GM21367 (cell line): ENCODE measurements at regions not wholly inside any gene's neighbourhood (a gene's known extent, or its start where the extent isn't known, plus 50 kb on each side); places are given as distances from the start of the nearest gene placed in this dataset.

Source experiments
- ATAC-seq: cut with Tn5 transposase; IDR thresholded peaks from one replicate; pipeline ENCODE4 v1.9.1; 2021; ENCODE audit not compliant: unreplicated experiment

DNA sequence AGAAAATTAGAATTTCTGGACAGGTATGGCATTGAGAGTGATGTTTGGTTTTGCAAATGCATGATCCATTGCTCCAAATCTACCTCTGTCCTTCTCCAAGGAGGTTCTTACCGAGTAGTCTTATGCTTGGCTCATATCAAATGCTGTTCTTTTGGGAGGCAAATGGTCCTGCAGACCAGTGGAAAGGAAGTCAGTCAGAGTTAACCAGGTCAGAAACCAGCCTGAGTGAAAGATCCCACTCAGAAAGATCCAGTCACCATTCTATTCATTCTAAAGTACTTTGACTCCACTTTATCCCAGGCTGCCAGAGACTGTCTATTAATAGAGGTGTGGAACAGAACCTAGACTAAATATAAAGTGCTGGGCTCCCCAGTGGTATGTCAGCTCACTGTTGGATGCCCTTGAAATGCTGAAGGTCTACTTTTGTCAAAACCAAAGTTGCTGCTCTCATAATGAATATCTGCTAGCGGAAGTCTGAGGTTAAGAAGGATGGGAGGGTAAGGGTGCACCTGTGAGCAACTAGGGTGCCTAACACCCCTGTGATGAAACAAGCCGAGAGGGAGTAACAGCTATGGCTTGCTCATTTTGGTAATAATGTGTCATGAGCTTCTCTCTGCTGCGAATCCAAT lies 302.2 kb downstream of the ZNF608 start:
- ATAC-seq: peak; percentile 100

DNA sequence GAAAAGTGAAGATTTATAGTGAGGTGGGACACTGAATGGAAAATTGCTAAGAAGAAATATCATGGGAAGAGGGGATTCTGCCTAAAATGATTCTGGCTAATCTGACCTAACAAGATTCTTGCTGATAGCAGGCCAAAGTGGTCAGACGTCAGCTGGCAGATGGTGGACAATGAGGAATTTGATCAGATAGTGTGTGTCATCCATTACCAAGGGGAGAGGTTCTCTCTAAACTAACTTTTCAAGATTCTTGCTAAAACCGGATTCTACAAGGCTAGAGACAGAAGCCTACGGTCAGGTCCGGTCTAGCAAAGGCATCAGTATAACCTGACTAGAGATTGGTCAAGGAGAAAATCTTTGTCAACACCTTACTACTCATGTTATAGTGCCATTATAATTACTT lies 306.0 kb downstream of the ZNF608 start:
- ATAC-seq: no peak

DNA sequence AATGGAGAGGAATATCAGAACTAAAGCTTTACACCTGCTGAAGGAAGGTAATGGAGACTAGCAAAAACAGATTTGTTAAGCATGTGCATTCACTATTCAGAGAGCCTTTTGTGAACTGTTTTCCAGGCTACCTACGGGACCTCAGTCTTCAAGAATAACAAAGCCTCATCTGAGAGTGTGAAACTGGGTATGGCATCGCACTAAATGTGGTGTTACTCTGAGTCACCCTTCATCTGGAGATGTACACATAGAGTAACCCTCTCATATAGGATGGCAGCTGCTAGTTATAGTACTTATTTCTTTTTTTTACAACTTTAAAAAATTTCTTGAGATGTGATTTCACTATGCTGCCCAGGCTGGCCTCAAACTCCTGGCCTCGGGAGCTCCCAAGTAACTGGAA lies 306.8 kb downstream of the ZNF608 start:
- no peak for ATAC-seq

DNA sequence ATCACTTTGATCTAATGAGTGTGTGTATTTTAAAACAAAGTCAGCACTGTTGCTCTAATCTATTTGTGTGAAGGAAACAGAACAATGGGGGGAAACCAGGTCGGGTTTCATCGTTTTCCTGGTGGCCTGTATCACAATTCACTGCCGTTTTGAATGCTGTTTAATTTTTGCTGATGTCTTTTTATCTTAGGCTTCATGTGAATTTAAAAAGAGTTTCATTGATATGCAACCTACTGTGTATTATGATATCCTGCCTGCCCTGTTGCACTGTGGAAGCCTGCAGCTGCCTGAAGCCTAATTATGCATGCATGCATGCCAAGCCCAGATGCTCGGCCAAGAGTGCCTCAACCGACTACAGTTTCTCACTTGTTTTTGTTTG lies 307.5 kb downstream of the ZNF608 start:
- ATAC-seq: no peak

DNA sequence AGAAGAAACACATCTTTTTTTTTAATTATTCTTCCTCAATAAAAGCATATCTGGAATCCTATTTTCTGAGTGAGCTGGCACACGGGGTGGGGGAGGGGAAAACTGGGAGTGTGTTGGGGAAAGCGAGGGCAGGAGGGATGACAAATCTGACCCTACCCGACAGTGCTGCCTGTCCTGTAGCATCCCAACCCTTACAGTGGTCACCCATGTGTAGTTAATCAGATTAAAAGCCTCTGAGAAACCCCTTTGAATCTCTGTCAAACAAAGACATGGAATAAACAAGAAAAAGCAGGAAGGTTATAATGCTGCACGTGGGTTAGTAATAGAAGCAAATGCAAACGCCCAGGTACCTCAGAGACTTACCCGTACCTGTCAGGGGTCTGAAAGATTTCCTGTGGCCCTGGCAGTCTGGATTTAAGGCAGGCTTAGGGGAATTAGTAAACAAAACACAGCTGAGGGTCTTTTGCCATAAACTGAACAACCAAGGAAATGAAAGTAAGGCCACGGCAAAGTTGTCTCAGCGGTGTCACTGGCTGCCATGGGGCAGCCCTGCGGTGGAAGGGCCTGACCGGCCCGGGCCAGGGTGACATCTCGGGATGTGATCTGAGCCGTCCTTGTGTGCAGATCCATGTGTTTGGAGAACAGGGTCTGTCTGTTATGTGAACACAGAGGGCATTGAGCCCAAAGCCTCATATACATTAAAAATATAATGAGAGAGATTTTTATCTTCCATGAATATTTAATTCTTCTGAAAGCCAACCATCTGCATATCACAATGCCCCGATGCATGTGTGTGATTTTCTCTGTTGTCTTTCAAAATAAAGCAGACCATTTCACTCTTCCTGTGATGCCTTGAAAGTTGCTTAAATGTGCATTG lies 308.2 kb downstream of the ZNF608 start:
- ATAC-seq: no peak

DNA sequence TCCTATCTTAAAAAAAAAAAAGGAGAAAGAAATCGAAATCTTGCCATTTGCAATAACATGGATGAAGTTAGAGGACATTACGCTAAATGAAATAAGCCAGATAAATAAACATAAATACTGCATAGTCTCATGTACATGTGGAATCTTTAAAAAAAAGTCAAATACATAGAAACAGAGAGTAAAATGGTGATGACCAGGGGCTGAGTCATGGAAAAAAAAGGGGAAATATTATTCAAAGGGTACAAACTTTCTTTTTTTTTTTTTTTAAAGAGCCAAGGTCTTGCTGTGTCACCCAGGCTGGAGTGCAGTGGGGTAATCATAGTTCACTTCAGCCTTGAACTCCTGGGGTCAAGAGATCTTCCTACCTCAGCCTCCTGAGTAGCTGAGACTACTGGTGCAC lies 310.1 kb downstream of the ZNF608 start:
- no peak for ATAC-seq

DNA sequence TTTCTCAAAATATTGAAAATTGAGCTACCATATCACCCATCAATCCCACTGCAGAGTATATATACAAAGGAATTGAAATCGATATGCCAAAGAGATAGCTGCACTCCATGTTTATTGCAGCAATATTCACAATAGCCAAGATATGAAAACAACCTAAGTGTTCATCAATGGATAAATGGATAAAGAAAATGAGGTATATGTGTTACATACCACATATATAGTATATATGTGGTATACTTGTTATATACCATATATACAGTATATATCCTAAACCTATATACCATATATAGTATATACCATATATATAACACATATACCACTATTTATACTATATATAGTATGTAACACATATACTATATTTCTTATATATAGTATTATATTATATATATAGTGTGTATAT lies 313.3 kb downstream of the ZNF608 start:
- ATAC-seq: no peak

DNA sequence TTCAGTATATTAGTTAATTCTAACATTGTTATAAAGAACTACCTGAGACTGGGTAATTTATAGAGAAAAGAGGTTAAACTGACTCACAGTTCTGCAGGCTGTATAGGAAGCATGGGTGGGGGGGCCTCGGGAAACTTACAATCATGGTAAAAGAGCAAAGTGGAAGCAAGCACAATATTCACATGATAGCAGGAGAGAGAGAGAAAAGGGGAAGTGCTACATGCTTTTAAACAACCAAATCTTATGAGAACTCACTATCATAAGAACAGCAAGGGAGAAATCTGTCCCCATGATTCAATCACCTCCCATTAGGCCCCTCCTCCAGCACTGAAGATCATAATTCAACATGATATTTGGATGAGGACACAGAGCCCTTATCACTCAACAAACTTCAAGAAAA lies 324.9 kb downstream of the ZNF608 start:
- ATAC-seq: no peak

DNA sequence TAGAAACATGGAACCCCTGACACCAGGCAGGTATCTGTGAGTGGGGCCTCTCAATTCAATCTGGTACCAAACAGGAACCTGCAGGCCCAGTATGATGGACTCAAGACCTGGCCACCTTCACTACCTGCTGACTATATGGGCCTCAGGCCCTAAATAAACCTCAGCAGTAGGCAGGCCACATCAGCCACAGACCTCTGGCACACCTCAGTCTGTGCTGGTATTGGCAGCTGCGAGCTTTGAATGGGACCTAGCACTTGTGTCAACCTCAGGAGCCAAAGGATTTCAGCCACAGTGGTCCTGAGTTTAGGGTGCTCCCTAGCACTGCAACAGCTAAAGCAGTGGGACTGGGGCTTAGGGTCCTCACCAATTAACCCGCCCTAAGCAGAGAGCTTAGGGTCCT lies 325.5 kb downstream of the ZNF608 start:
- ATAC-seq: no peak

DNA sequence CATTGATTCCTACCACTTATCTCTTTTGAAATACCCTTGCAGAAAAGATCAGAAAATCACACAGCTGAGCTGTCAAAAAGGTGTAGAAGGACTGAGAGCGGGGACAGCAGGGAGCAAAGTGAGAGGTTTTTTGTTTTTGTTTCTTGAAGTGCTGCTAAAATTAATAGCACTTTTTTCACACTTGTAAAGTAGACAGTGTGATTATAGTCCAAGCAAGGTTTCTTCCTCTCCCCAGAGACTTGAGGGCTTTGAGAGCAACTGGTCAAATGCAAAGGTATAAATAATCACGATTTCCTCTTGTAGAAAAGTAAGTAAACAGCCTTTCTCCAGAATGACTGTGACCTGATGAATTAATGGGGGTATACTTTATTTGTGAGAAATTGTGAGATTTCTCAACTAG lies 326.9 kb downstream of the ZNF608 start:
- peak; percentile 66 for ATAC-seq

DNA sequence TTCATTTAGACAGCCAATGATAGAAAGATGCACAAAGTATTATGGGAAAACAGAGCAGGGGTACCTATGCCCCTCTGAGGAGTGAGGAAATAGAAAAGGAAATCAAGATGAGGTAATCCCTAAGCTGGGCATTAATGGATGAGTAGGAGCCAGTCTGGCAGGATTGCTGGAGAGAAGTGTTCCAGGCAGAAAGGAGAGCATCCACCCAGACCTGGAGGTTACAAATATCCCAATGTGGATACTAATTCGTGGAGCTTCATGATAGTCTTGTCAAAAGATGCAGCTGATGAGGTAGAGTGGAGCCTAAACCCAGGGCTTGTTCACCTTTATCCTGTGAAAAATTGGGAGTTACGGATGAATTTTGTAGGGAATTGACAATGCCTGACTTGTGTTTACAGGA lies 328.0 kb downstream of the ZNF608 start:
- no peak for ATAC-seq

DNA sequence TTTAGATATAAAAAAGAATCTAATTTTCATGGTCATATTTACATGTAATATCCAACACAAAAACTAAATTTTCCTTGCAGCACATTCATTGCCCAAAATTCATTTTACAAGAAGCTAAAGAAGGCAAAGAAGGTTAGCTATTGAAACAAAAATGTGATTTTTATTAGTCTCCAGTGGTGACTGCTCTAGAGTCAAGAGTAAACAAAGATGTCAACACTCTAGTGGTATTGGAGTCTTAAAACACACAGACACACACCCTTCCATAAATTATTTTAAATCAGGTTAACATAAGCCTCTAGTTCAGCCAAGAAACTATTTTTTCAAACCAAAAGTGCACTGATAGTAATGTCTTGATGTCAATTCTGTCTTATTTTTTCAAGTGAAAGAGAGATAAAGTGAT lies 329.2 kb downstream of the ZNF608 start:
- no peak for ATAC-seq

DNA sequence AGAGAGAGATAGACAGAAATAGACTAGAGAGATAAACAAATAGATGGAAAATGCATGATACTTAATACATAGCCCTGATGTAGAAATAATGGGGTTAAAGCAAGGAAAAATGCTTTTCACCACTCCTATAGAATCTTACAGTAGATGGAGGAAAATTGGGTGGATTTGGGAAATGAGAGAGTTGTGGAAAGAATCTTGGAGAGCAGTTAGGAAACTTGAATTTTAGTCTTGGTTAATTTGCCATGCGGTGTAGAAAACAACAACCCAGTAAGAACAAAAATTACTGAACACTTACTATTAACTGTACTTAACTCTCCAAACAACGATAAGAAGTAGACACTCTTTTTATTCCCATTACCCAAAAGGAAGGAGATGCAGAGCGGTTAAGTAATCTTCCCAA lies 329.8 kb downstream of the ZNF608 start:
- no peak for ATAC-seq

DNA sequence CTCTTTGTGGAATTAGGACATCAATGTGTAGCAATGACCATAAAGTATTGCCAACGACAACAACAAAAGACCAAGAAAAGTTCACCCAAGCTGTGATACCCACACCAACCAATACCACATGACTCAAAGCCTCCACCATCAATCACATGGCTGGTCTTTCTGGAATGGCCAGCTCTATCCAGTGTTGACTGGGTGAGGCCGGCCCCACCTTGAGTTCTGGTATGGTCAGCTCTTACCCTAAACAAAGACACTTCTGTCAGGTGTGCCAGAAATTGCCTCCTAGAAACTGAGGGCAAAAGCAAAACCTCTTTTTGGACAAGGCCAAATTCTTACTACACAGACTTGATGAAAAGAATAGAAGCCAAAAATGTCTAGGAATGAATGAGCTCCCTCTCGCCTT lies 331.5 kb downstream of the ZNF608 start:
- no peak for ATAC-seq

DNA sequence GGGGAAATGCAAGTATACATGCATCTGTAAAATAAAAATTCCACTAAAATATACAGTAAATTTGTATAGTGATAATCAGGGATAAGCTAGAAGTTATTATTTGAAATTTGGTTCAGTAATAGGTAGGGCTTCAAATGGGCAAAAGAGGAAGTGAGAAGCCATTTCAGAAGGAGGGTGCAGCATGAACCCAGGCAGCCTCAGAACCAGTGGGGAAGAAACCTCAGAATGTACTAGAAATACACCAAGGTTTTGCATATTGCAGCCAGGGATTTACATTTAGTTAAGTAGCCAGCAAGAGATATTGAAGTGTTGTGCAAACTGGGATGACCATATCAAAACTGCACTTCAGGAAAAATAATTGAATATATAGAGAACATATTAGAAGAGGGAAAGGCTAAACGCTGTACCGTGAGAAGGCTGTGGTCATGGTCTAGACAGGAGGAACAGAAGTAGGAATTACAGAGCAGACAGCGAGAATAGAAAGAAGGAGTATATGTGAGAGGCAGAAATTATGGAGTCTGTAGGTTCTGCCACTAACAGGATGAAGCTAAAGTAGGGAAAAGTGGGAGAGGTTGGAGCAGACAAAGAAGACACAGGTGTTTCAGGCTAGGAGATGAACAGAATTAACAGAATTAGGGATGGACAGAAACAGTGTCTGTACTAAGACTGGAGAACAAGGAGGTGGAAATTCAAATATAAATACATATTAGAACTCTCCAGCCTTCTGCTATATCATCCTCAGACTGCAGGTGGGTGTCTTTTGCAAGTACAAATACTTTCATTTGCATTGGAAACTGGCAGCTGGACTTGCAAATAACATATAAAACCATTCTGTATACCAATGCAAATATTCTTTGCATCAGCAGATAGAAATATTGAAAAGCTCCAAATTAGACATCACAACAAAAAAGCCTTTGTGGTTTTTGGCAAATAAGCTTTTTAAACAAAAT lies 335.6 kb downstream of the ZNF608 start:
- ATAC-seq: peak; percentile 95

DNA sequence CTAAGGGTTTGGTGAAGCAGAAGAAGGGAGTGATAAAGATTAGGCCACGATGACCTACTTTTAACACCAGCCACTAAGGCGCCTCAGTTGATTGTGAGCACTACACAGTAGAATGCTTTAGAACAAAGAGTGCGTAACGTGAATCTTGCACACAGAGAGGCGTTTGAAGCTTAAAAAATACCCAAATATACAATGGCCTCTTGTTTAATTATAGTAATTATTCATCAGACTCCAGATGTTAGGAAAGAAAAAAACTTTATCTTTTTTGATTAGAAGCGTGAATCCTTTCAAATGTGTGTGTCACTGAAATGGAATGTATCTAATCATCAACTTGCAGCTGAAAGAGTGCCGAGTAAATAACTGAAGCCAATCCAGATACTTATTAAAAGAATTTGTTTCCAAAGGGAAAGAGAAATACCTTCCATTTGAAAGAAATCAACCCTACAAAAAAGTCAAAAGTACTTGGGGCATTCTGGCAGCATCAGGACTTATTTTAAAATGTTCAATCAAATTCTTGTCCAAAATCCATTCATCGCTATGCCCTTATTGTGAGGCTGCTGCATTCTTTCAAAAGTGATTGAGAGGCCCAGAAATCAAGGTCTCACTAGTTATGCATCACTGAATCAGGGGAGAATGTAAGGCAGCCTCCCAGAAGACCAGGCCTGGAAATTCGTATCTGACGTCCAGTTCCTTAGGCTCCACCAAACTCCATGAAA lies 337.5 kb downstream of the ZNF608 start:
- ATAC-seq: no peak

DNA sequence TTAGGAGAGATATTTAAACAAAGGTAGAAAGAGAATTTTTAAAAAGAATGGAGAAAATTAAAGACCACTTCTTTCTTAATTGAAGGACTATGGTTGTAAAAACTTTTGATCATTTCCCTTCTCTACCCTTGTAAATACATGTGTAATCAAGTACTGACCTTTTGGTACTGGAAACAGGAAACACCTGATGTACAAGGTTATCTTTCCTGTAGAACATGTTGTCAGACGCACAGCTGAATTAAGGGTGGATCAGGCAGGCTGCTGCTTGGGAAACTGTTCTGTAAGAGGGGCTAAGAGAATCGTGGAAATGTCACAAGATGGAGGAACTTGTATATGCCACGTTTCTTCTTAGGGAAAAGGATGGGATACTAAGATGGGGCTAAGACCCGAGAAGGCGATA lies 341.6 kb downstream of the ZNF608 start:
- no peak for ATAC-seq

DNA sequence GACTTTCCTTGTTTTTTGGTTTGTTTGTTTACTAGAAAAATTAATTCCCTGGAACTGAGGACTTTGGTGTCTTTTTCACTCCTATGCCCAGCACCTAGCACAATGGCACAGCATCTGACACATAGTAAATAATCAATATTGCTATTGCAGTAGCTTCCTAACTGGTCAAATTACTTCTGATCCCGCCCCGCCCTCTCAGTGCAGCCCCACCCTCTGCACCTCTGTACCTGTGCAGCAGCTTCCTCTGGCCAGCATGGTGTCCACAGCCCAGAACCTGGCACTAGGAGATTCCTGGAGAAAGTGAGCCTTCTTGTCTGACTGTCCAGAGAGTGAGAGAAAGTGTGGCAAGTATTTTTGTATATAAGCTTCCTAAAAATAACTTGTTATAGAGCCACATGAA lies 343.2 kb downstream of the ZNF608 start:
- no peak for ATAC-seq

DNA sequence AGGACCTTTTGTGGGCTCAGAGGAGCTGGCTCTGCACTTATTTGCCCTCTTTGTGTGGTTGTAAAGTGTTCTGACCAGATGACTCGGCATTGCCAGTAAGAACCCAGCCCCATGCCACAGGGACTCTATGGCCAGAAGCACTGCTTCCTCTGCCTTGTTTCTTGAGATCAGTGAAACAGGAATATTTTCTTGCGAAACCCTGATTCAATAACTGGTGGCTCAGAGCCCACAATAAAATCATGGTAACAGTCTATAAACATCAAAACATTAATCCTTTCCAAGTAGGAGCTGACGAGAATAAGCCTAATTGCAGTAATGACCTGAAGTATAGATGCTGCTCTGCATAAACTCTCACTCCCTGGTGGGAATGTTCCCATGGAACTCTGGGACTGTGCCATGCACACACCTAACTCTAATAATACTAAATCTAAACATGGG lies 344.3 kb downstream of the ZNF608 start:
- no peak for ATAC-seq

DNA sequence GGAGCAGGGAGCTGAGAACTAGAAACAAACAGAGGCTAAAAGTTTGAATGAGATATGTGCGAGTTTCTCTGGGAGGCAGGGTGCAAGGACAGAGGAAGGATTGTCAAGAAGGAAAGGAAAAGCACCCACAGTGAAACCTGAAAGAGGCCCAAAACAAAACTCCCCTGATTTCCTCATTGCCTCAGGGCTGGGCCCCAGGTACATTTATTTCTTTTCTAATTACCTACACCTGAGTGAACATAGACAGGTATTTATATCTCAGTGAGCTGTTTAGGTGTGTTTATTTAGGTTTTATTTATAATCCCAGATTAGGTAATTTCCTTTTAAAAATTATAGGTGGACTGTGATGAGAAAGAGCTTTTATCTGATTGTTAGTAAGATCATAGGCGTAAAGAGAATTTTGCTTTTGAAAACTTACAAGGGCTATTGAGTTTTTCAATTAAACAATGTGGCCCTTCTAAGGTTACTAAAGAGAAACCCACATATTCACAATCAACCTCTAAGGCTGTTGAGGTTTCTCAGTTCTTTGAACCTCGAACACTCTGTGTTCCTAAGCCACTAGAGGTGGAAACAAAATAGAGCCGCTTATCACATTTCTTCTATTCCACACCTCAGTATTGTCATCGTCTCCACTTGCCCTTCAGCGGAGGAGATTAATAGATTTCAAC lies 344.8 kb downstream of the ZNF608 start:
- ATAC-seq: no peak
